HG02970 (cell line): ENCODE measurements at regions not wholly inside any gene's neighbourhood (a gene's known extent, or its start where the extent isn't known, plus 50 kb on each side); places are given as distances from the start of the nearest gene placed in this dataset.

ENCODE experiments used
- ATAC-seq: cut with Tn5 transposase; IDR thresholded peaks from one replicate; pipeline ENCODE4 v1.9.1; 2021; ENCODE audit warnings: mild to moderate bottlenecking, moderate library complexity, moderate number of reproducible peaks; ENCODE audit not compliant: unreplicated experiment, low FRiP score

DNA sequence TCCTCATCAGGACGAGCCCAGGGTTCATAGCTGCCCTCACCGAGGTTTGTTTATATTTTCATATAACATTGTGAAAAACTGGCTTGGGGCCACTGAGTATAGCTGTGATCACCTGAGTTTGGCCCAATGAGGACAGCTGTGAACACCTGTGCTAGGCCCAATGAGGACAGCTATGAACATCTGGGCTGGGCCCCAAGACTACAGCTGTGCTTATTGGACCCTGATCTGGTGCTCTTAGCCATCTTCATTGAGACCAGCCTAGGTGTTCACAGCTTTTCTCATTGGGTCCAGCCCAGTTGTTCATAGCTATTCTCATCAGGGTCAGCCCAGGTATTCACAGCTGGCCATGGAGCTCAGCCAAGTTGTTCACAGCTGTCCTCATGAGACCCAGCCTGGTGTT, 1167.3 kb downstream of the UQCRFS1 start:
- ATAC-seq, result no peak

DNA sequence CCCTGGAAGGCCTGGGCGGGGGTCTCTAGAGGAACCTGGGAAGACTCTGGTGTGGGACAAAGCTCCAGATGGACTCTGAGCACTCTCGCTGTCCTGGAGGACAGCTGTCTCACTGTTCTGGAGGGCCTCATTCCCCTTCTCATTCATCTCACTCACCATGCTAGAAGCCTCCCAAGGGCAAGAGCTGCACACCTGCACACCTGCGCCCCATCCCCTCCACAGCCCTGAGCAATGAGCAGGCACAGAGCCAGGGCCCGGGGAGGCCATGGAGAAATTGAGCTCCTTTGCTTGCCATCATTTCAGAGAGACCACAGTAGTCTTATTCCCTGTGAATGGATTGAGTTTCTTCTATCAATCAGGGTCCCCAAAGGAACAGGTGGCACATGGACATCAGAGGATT, 1168.5 kb downstream of the UQCRFS1 start:
- ATAC-seq, result no peak

DNA sequence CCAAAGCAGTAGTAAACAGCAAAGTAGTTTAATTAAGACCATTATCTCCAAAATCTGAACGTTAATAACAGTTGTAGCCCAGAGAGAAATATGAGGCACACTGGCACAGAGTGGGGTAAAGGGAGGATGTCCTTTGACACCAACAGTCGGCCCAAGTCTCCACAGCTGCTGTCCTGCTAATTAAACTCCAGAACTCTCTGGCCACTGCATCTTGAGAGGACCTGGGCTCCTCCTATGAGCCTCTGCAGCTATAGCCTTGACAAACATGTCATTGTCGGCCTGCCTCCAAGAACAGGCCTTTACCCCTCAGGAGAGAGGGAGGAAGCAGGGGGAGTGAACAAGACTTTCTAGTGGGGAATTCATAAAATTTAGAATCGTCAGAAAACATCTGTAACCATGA, 1170.4 kb downstream of the UQCRFS1 start:
- no peak for ATAC-seq

DNA sequence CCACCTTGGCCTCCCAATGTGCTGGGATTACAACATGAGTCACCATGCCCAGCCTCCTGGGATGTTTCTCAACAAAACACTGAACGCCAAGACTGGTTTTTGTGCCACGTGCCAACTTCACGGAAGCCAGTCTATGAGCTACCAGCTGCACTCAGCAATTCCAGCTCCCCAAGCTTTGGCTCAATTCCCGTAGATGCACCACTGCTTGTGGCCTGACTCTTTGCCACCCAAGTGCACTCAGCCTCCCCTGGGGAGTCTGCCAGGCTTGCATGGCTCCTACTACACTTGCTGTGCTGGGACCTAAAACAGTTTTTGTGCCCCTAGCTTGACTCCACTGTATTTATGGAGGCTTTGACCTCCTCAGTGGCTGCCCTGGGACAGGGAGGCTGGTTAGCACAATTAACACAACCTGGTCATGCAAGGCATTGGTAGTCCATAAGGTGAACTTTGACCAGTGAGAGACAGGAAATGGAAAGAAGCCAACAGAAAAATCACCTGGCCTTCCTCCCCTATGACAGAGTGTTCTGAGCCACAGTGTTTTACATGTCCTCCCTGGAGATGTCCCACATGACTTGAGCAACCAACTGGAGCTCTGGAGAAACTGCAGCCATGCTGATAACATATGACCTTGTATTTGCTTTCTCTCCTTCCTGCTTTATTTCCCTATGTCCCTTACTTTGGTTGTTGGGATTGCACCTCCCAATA, 1173.1 kb downstream of the UQCRFS1 start:
- no peak for ATAC-seq

DNA sequence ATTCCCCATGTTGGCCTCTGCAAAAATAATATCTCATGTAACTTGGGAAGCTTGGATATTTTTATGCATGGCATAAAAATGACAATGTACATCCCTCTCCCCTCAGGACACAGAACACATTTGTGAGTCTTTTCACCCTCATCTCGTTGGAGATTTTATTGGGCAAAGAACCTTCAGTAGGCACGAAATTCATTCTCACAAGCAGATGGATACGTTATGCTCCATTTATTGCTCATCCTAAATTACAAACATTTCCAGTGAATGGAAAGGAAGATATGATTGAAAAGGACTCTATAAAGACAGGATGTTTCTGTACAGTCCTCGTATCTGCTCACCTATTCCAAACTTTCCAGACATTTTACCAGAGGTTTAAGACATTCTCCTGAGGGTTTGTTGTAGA, 1175.8 kb downstream of the UQCRFS1 start:
- no peak for ATAC-seq

DNA sequence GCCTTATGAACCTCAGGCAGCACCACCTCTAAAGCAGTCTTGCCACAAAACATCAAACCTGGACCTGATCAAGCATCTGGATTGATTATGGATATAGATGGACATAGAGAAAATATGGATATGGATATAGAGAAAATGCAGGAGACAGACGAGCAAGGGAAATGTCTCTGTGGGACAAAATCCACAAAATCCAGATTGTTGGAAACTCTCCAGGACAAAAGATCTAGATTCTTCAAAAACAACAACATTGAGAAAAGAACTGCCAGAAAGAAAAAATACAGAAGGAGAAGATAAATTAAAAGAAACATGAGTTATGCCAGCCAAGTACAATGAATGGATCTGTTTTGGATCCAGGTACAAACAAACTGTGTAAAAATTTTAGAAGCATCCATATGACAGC, 1176.5 kb downstream of the UQCRFS1 start:
- ATAC-seq, result no peak

DNA sequence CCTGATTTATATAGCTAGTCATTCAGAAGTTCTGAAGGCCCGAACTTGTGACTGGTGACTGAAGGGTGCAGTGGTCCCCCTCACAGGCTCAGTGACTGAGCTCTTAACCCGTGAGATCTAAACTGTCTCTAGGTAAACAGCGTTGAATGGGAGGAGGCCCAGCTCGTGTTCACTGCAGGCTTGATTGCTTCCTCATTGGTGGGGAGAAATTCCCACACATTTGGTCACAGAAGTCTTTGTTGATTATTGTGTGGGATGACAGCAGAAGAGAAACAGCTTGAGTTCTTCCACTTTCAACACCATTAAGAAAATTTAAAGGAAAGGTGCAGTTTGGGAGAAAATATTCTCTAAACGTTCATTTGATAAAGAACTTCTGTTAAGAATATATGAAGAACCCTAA, 1178.0 kb downstream of the UQCRFS1 start:
- no peak for ATAC-seq

DNA sequence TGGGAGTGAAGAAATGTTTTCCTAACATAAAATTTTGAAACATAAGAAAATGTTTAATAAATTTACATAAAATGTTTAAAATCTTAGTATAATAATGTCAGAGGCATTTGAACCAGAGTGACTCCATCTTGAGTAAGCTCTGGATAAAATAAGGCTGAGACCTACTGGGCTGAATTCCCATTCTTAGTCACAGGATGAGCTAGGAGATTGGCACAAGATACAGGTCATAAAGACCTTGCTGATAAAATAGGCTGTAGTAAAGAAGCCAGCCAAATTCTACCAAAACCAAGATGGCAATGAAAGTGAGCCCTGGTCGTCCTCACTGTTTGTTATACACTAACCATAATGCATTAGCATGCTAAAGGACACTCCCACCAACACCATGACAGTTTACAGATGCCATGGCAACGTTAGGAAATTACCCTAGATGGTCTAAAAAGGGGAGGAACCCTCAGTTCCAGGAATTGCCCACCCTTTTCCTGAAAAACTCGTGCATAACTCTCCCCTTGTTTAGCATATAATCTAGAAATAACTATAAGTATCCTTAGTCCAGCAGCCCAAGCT, 1184.0 kb downstream of the UQCRFS1 start:
- ATAC-seq, result no peak

DNA sequence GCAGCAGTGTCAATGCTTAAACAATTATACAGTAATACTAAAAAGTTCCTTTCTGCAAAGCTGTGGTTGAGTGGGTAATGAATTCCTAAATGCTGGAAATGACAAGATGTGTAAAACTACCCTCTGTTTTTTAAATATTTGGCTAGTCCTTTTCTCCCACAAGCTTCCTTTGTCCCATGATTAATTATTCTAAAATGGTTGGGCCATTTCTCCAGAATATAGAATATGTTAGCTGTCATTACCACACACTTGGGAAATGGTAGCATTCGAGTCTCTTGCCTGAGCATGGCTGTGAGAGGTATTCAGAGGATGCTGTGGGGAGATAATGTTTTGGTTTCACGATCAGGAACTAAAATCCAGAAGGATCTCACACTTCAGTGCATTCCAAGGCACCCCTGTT, 1185.8 kb downstream of the UQCRFS1 start:
- no peak for ATAC-seq

DNA sequence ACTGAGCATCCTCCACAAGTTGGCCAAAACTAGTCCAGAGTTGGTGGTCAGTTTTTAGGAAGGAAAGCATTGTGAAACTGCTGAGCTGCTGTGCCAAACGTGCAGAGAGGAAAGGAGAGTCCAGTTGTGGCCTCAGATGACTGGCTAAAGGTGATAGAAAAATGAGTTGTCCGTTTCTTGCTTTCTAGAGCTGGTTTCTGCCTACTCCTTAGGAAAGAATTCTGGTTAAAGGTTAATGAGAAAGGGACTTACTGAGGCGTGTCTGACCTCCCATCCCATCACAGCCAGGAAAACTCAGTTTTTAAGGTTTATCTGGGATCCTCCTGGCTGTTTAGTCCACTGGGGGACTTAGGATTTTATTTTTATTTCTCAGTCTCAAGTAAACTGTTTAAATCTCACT, 1186.3 kb downstream of the UQCRFS1 start:
- no peak for ATAC-seq

DNA sequence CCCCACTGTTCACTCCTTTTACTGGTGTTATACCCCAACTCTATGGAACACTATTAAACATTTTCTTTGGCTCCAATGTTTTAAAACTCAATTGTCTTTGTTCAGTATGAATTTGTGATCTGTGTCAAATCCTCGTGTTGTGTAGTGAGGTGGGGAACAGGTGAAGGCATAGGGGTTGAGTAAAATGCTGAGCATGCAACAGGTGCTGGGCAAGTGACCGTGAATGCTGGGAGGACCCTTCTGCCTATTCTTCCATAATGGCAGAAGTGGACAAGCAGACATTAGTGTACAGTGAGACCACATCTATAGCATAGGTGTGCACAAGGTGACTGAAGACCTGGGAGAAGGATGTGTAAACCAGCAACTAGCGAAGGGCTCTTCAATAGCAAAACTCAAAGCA, 1188.0 kb downstream of the UQCRFS1 start:
- no peak for ATAC-seq

DNA sequence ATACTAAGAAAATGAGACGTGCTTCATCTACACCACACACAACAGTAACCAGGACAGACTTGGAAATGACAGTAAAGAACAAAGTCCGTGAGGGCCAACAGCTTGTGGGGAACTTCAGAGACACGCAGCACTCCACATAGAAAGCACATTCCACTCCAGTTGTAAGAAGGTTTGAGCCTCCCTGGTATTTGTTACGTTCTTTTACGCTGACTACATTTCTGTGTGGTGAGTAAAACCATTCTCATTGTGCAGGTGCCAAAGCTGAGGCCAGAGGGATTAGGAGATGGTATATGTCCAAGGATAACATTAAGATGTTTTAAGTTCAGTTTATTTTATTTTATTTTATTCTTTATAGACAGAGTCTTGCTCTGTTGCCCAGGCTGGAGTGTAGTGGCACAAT, 1189.9 kb downstream of the UQCRFS1 start:
- no peak for ATAC-seq

DNA sequence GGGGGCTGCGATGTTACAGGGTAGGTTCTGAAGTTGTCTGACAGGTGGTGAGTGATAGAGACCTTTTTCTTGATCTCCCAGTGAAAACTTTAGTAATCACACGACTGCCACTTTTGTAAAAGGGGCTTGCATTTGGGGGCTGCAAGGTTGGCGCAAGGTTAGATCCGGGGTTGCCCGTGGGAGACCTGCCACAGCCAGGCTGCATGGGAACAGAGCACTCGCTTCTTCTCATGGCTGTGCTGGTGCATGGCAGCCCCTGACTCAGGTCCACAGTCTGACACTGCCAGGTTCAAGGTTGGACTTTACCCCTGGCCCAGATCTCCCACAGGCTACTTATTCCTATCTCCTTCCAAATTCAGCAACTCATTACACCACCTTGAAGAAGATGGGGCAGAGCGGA, 1190.4 kb downstream of the UQCRFS1 start:
- ATAC-seq, result no peak

DNA sequence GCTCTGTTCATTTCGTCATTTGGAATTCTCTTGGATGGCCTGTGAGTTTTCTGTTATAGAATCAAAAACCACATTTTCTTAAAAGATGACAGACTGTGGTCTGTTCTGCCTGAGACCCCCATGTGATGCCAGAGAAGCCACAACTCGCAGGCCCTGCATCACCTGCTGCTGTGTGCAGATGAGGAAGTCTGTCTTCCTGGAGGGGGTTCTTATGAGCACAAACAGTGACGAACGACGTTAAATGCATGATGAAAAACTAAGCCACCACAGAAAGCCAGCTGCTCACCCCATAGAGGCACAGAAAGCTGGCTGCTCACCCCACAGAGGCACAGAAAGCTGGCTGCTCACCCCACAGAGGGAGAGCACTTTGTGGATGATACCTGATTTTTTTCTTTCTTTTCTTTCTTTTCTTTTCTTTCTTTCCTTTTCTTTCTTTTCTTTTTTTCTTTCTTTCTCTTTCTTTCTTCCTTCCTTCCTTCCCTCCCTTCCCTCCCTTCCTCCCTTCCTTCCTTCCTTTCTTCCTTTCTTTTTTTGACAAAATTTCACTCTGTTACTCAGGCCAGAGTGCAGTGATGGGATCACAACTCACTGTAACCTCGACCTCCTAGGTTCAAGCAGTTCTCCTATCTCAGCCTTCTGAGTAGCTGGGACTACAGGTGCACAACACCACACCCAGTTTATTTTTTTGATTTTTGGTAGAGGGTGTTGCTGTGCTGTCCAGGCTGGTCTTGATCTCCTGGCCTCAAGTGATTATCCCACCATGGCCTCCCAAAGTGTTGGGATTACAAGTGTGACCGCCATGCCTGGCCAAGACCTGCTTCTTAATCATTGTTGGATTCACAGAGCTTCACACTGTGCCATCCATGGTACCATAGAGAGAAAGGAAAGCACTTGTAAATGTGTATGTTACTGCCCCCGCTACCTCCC, 1191.4 kb downstream of the UQCRFS1 start:
- no peak for ATAC-seq

DNA sequence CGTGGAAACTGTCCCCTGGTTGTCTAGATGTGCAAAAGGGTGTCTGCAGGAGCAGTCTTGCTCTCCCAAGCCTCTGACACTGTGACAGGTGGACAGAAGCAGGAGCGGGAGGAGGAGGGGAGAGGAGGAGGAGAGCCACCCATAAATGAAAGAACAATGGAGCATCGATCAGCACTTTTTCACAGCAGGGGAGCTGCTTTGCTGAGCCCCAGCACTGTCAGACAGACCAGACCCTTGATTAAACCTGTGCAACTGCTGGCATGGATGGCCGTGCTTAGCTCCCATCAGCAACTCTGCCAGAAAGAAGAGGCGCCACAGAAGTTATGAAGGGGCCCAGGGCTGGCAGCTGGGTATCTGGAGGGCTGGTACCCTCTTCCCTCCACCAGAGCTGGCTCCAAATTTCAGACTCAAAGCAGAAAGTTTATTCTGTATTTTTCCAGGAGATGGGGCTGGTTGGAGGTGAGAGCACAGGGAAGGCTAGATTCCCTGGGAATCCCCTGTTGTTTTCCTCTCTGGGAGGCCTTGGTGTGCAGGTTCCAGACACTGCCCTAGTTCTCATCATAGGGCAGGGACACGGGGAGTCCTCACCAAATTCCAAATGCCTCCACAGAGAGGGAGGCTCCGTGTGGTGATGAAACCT, 1192.2 kb downstream of the UQCRFS1 start:
- no peak for ATAC-seq

DNA sequence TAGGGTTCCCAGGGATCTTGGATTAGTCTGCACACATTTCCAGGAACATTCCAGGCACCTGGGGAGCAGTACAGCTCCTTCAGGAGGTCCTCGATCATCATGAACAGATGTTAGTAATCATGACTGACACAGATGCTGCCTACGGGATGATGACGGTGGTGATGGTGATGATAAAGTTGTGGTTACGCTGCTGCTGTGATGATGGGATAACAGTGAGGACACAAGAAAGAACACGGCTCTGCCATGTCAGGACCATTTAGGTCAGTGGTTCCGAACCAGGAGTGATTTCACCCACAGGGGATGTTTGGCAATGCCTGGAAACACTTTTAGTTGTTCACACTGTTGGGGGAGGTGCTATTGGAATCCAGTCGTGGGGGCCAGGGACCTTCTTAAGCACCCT, 1193.0 kb downstream of the UQCRFS1 start:
- no peak for ATAC-seq

DNA sequence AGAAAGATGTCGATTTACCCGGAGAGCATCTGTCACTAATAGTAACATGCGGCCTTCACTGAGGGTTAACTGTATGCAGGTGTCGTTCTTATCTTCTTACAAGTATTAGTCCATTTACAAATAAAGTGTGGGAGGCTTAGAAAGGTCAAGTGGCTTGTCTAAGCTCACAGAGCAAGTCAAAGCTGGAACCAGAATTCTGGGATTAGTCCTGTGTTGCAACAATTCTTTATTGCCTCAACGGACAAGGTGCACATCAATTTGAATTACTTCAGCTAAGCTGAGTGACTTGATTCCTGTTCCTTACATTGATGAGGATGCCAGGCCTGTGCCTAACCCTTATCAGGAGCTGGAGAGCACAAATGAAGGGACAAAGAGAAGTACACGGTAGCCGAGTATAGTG, 1193.6 kb downstream of the UQCRFS1 start:
- ATAC-seq, result no peak

DNA sequence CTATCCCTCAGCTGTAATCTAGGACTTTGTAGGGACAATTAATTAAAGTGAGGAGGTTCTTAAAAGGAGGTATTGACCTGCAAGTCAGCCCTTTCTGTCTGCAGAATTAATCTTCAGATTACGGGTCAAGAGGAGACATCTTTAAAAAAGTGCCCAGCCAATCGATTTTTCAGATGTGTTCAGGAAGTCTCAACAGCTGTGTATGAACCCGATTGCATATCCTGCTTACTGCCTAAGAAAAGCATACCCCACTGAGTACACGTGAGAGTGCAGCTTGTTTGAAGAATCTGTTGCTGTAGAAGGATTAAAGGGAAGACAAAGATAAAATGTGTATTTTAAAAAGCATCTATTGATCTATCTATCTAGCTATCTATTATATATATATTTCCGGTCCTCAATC, 1194.5 kb downstream of the UQCRFS1 start:
- no peak for ATAC-seq

DNA sequence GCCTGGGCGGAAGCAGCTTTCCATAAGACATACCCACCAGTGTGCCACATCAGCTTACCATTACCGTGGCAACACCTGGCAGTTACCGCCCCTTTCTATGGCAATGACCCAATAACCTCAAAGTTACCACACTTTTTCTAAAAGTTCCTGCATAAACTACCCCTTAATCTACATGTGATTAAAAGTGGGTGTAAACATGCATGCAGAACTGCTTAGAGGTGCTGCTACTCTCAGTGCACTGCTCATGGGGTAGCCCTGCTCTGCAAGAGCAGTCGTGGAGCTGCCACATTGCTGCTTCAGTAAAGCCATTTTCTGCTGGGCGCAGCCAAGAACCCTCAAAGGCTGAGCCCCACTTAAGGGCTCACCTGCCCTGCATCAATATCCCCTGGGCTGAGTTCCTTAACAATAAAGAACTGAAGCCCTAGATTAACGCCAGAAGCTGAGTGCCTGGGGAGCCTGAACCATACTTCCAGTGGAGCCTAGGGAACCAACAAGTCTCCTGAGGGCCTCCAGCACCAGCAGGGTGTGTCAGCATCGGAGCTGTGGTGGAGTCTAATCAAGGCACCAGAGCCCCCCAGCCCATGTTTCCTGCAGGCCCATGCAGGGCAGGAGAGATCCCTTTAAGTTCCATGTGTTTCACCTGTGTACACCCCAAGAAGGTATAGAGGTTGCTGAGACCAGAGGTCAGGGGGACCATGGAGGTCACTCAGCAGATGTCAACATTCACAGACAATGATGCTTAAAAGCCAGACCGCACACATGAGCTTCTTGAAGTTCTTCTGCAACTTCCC, 1198.1 kb downstream of the UQCRFS1 start:
- ATAC-seq, result no peak

DNA sequence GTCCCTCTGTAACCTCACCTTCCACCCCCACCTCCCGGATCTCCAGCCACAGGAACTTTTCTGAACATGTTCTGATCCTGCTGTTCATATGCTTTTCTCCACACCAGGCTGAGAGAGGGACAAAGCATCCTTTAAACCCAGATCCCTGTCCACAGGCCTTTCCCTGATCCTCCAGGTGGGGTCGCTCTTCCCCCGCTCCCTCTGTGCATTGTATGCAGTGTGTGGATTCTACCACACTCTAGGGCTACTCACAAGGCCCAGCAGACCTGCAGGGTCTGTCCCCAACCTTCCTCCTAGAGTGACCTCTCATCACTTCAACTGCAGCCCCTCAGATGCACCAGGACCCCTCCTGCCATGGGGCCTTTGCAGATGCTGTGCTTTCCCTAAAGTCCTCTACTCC, 1200.6 kb downstream of the UQCRFS1 start:
- ATAC-seq, result no peak
